Non-pigmented ciliary epithelial cell (primary cell): ENCODE measurements at regions not wholly inside any gene's neighbourhood (a gene's known extent, or its start where the extent isn't known, plus 50 kb on each side); places are given as distances from the start of the nearest gene placed in this dataset.
A peak's percentile ranks its signal among the peaks of the same experiment; 100 is the strongest.

Experiments used
- DNase-seq: peaks from one replicate; pipeline ENCODE4 v3.0.0-alpha.2; 2010; ENCODE audit warnings: low read depth

DNA sequence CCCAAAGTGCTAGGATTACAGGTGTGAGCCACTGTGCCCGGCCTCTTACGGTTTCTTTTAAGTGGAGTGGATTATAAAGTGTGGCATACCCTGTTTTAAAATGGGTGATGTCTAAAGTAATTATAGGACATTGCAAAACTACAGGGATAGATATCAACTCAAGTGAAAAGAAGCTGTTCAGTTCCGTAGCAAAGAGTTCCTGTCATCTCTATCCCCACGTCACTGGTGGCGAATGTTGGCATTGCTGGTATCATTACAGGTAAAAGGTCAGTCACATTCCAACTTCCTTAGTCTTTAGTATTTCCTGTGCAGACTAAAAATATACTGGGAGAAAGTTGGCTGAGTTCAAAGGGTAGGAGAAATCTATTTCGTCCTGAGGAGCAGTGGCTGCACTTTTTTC is 95.6 kb upstream of the SLC38A2 start:
- DNase-seq = no peak

DNA sequence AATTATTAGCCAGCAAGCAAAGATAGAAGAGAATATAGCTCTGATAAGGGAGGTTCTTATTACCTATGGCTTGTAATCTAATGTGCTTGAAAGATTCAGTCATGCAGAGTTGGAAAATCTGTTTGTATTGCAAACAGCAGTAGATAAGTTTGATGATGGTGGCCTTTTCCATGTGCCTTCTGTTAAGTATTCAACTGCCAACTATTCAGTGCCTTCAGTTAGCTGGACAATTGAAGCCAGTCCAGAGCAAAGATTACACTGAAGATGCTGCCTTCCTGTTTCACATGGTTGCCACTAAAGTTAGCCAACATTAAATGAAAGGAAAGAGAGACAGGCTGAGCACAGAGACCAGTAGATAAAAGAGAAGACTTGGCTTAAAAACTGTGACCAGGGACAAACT is 92.7 kb upstream of the SLC38A2 start:
- no peak for DNase-seq

DNA sequence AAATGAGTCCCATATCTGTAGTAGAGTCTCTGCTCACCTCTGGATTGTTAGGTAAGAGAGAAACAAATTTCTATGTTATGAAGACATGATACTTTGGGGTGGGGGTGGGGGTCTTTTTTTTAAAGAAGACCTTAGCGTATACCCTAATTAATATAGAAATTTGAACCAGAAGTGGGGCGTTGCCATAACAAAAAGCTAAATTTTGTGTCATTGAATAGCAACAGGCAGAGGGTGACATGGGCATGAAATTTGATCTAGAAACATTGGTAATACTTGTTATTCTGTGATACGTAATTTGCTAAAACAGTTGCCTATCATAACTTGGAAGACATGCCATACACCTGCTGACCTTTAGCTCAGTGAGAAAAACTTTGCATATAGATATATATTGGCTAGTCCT is 92.3 kb upstream of the SLC38A2 start:
- DNase-seq = no peak

GRCh38 chr12:46462641-46463355 is 90.2 kb upstream of the SLC38A2 start:
- no peak for DNase-seq

GRCh38 chr12:46461907-46462640 is 89.5 kb upstream of the SLC38A2 start:
- DNase-seq = no peak

GRCh38 chr12:46461459-46461858 is 88.9 kb upstream of the SLC38A2 start:
- no peak for DNase-seq

DNA sequence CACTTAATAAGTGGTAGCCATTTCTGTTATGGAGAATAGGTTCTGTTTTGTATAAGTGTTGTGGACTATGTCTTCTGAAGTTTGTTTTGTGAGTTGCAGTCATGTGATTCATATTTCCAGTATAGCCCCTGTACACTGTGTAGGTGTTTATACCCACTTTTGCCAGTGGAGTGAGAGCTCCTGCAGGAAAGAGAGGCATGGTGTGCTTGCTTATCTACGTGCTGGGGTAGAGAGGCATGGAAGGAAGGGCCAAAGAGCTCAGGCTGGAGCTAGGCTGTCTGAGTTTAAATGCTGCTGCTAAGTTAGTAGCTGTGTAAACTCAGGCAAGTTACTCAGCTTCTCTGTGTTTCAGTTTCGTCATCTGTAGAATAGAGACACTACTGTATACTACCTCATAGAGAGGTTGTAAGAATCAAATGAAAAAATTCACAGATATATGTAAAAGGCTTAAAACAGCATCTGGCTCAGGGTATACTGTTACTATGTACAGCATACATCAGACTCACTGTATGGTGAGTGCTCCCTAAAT is 88.2 kb upstream of the SLC38A2 start:
- no peak for DNase-seq

GRCh38 chr12:46459861-46460545 is 87.4 kb upstream of the SLC38A2 start:
- no peak for DNase-seq

- DNase-seq = peak; percentile 85
Measured at GRCh38 chr12:46459111-46459510, 86.5 kb upstream of the SLC38A2 start.

DNA sequence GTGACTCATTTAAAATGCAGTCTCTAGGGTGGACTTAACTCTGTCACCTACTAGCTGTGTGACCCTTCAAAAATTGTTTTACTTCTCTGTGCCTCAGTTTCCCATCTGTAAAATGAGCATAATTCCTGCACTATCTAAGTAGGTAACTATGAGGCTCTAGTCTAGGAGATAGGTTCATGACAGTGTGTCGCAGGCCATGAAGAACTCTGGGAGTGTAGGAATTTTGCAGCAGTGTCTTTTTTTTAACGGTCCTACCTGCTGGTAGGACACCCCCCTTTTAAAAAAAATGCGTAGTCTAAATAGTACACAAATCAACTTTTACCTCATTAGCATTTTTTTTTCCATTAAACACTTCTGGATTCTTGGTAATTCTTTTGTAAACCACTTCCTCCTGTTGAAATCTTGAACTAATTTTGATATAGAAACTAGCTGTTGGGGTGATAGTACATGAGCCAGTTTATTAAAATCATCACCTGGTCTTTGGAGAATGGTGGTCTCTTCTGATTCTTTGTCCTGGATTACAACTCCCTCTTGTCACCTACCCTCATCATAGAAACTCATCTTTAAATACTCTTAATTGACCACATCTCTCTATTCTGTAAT is 86.0 kb upstream of the SLC38A2 start:
- DNase-seq = no peak

DNA sequence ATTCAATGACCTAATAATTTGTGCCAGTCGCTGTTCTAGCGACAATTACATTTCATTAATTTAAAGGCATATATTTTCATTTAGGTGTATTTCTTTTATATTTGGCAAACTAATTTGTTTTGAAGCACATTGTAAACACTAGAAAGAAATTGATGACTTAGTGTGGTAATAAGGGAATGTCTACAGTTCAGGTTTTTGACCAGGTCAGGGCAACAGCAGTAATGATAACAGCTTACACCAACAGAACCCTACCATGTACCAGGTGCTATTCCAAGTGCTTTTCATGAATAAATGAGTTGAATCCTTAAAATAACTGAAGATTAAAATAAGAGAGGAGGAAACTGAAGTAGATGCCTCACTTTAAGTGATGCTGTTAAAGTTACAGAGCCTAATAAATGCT is 85.4 kb upstream of the SLC38A2 start:
- no peak for DNase-seq

DNA sequence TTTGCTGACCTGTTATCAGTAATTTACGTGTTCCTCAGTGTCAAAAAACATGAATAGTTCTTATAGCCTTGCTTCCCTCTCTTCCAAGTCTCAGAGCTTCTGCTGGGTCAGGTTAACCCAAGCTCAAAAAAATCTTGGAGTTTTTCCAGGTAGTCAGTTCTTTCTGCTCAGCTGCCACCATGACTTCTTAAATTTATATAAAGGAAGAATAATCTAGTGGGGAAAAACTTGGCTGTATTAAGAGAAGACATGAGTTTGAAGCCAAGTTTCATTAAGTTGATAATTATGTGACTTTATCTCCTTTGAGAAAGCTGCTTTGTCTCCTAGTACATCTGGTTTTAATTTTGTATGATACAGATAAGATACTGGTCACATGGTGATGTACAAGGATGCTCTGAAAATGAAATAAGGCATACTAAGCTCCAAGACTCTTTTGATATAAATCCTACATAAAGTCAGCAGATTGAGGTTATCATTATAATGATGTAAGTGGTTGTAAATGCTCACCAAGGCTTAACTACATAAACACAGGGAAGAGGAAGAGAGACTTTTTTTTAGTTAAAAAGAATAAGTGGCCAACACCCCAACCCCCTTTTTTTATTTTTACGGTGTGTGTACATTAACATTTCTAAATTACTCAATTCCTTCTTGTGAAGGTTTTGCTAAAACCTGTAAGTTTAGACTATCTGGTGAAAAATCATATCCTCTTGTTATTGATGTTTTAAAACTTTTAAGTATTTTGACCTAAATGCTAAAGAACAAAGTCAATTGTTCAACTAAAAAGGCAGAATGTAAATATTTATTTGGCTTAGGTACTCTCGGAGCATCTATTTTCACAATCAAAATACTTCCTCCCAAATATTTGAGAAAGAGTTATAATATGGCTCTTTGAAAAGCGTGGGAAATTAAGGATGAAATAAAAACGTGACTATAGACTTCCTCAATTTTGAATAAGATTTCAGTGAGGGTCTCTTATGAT is 84.1 kb upstream of the SLC38A2 start:
- DNase-seq = no peak

- no peak for DNase-seq
Measured at GRCh38 chr12:46455648-46456352, 83.2 kb upstream of the SLC38A2 start.

DNA sequence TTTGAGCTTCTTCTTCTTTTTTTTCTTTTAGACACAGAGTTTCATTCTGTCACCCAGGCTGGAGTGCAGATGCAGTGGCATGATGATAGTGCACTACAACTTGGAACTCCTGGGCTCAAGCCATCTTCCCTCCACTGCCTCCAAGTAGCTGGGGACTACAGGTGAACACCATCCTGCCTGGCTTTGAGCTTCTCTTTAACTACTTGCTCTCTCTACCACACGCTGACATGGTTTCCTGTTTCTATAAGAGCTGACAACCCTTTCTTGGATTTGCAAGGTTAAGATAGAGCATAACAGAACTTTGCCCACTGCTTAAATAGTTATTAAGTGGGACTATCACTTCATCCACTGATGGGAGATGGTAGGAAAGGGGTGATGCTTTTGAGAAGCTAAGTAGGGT is 82.4 kb upstream of the SLC38A2 start:
- DNase-seq = no peak

DNA sequence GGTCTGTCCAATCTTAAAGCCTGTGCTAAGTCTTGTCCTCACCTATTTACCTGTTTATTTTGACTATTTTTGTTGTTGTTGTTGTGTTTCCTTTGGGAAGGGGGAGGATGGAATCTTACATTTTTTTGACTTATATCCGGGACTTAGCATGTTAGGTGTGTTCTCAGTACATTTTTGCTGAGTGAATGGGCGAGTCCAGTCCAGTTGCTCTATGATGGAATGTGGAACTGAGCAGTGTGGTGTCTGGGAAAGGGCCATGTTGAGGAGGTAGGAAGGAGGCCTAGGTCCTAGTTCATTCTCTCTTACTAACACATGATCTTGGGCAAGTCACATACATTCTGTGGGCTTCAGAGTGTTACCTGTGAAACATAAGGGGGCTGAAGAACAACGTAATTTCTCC is 80.9 kb upstream of the SLC38A2 start:
- no peak for DNase-seq

DNA sequence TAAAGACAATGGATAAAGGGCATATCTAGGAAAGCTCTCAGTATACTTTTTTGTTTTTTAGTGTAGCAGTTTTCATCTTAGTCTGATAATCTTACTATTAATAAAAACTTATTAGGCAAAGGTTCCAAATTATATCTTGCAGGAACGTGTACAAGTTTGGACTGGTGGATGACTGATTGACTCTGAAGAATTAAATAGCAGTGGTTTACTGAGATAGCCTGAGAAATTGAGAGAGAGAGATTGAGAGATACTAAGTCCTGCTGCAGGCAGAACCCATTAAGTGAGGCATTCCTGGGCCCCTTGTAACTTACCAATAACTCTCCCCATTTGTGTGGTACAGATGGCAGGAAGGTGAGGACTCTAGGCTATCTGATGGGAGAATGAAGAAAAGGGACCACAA is 80.2 kb upstream of the SLC38A2 start:
- no peak for DNase-seq

- no peak for DNase-seq
Measured at GRCh38 chr12:46452061-46452615, 79.6 kb upstream of the SLC38A2 start.

DNA sequence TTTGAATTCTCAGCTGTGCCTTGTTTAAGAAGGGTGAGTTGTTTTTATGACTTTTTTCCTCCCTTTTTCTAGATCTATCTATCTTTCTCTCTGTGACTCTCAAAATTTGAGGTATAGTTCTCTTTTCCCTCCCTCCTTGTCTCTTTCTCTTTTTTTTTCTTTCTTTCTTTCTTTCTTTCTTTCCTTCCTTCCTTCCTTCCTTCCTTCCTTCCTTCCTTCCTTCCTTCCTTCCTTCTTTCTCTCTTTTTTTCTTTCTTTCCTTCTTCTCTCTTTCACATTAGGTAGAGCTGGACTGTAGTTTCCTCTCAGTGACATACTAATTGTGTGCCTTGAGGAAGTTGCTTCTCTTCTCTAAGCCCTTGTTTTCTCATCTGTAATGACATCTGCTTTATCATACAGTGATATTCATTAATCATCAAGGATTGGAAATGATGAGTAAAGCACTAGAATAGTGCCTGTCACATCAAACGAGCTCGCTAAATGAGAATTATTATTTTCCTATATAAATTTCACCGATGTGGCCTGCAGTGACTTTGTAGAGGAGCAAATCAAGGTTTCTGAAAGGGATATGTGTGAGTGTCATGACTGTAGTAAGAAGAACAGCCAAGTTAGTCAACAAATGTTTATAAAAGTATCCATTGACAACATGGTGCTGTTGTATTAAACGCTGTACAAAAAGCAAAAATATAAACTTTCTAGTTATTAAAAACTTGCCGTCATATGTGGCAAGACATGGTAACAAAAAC is 78.9 kb upstream of the SLC38A2 start:
- DNase-seq = no peak

DNA sequence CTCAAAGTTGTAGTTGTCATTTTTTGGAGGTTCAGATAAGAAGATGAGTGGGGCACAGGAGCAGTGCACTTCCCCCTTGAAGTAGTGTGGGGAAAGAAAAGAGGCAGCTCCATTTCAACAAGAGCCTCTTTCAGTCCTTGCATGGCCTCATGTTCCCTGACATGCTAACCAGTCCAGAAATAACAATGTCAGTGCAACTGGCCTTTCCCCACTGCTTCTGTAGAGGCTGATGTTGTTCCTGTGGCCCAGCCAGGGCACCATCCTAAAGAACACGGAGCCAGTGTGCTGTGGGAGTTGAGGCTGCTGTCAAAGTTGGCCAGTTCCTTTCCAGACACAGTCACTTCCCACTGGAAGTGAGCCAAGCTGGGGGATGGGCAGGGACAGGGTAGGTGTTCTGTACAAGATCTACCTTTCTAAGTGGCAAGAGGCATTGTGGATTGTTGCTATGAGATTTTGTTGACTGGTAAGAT is 77.7 kb upstream of the SLC38A2 start:
- DNase-seq = no peak

GRCh38 chr12:46449856-46450255 is 77.3 kb upstream of the SLC38A2 start:
- no peak for DNase-seq
